Endothelial cell of umbilical vein (primary cell): ENCODE measurements at regions not wholly inside any gene's neighbourhood (a gene's known extent, or its start where the extent isn't known, plus 50 kb on each side); places are given as distances from the start of the nearest gene placed in this dataset.
"Not testable (repeated sequence)": the region's sequence is repeated elsewhere in the genome, so short reads cannot be mapped to it uniquely, and the experiment has no call there.

ENCODE experiments used
- BruUV-seq: library from RNA; stranded (reverse); fragments of 400-500 nt; replicated peaks from 2 replicates; lab custom pipeline; 2021; lab: Mats Ljungman, UMichigan
- CTCF ChIA-PET: fragments of 300-600, 350-600 bp; sonication (Branson Sonifier 250); formaldehyde crosslinking; loops from one replicate; lab custom pipeline; 2021; ENCODE audit warnings: antibody characterized with exemption, inconsistent platforms; lab: Charles Lee
- POLR2A ChIA-PET: fragments of 300-600, 350-600 bp; sonication (Branson Sonifier 250); formaldehyde crosslinking; loops from one replicate; lab custom pipeline; 2021; ENCODE audit warnings: antibody characterized with exemption, inconsistent platforms; lab: Charles Lee
- DNase-seq: peaks from one replicate; pipeline ENCODE4 v3.0.0-alpha.2; 2011; ENCODE audit warnings: low read depth, low spot score
- FAIRE-seq: peaks from 2 replicates; lab custom pipeline; 2011; peaks lifted over from hg19 to GRCh38; lab: Jason Lieb, UNC
- H2AFZ ChIP-seq: 2 replicates; pipeline ENCODE4 v1.6.0; 2012; ENCODE audit warnings: low read depth, low read length, control low read depth, inconsistent platforms
- H3K27ac ChIP-seq: 2 replicates; pipeline ENCODE4 v1.5.1; 2011; ENCODE audit warnings: low read depth, mild to moderate bottlenecking, control low read depth, low read length, moderate library complexity; ENCODE audit not compliant: insufficient read depth
- H3K27me3 ChIP-seq, 2 experiments: 2 replicates each; pipeline versions ENCODE4 v1.6.0 to v1.6.1; 2011; ENCODE audit warnings: low read length in 2 of 2, mixed read lengths in 1 of 2; ENCODE audit not compliant: control insufficient read depth in 2 of 2, insufficient read depth in 2 of 2
- H3K36me3 ChIP-seq, 2 experiments: 2 replicates in 1 of 2; 3 replicates in 1 of 2; pipeline ENCODE4 v1.5.1; 2011; ENCODE audit warnings: low read length in 2 of 2, mild to moderate bottlenecking in 1 of 2, moderate library complexity in 1 of 2; ENCODE audit not compliant: control insufficient read depth in 2 of 2, insufficient read depth in 2 of 2; ENCODE audit errors: extremely low read depth in 1 of 2
- H3K4me1 ChIP-seq: 3 replicates; pipeline ENCODE4 v1.5.1; 2011; ENCODE audit warnings: mild to moderate bottlenecking, low read length; ENCODE audit not compliant: control insufficient read depth, insufficient read depth; ENCODE audit errors: extremely low read depth
- H3K4me2 ChIP-seq: 2 replicates; pipeline ENCODE4 v1.6.1; 2011; ENCODE audit warnings: low read length, control low read depth, mixed read lengths; ENCODE audit not compliant: insufficient read depth
- H3K4me3 ChIP-seq, 3 experiments: fragments of 200-600 bp in 1 of 3; sonication (generic), shearing (Covaris generic) in 1 of 3; replicated peaks in 1 of 3; 2 replicates each; pipeline ENCODE4 v1.5.1; 2011 to 2016; ENCODE audit warnings: control low read depth in 3 of 3, low read length in 3 of 3, mild to moderate bottlenecking in 2 of 3, inconsistent platforms in 1 of 3, low read depth in 1 of 3, moderate library complexity in 1 of 3; ENCODE audit not compliant: insufficient read depth in 1 of 3
- H3K79me2 ChIP-seq: 2 replicates; pipeline ENCODE4 v1.6.0; 2012; ENCODE audit warnings: low read length, inconsistent platforms; ENCODE audit not compliant: control insufficient read depth, insufficient read depth
- H3K9ac ChIP-seq: replicated peaks from 2 replicates; pipeline ENCODE3; 2011; ENCODE audit warnings: low read length, control low read depth; ENCODE audit not compliant: insufficient read depth; ENCODE audit errors: extremely low read depth
- H3K9me1 ChIP-seq: replicated peaks from 3 replicates; pipeline ENCODE4 v1.6.0; 2011; ENCODE audit warnings: mild to moderate bottlenecking, low read length; ENCODE audit not compliant: control insufficient read depth, insufficient read depth; ENCODE audit errors: extremely low read depth
- H3K9me3 ChIP-seq: replicated peaks from 2 replicates; pipeline ENCODE4 v1.5.1; 2012; ENCODE audit warnings: low read length, inconsistent platforms; ENCODE audit not compliant: control insufficient read depth, insufficient read depth
- H4K20me1 ChIP-seq: replicated peaks from 2 replicates; pipeline ENCODE3; 2011; ENCODE audit warnings: mild to moderate bottlenecking, low read length; ENCODE audit not compliant: control insufficient read depth, insufficient read depth; ENCODE audit errors: extremely low read depth
- EZH2 ChIP-seq: IDR thresholded peaks from 2 replicates; pipeline ENCODE4 v1.6.1; 2012; ENCODE audit warnings: borderline replicate concordance, low read depth, mild to moderate bottlenecking, moderate library complexity, low read length, inconsistent platforms; ENCODE audit not compliant: severe bottlenecking
- FOS ChIP-seq: IDR thresholded peaks from 2 replicates; pipeline ENCODE4 v1.6.1; 2011; ENCODE audit warnings: mild to moderate bottlenecking, low read length, moderate library complexity, borderline replicate concordance; ENCODE audit not compliant: insufficient read depth
- GATA2 ChIP-seq: IDR thresholded peaks from 2 replicates; pipeline ENCODE4 v1.7.0; 2011; ENCODE audit warnings: low read depth, mild to moderate bottlenecking, moderate library complexity, mixed read lengths, low read length; ENCODE audit not compliant: insufficient read length, insufficient read depth
- JUN ChIP-seq: IDR thresholded peaks from 2 replicates; pipeline ENCODE4 v1.6.1; 2011; ENCODE audit warnings: borderline replicate concordance, low read depth; ENCODE audit not compliant: insufficient read length, insufficient read depth
- MYC ChIP-seq: IDR thresholded peaks from one replicate; pipeline ENCODE4 v1.6.1; 2011; ENCODE audit warnings: mild to moderate bottlenecking, low read depth, low read length
- POLR2A ChIP-seq: IDR thresholded peaks from 2 replicates; pipeline ENCODE4 v1.6.1; 2012; ENCODE audit warnings: low read depth, mild to moderate bottlenecking, control low read depth, low read length
- POLR2AphosphoS5 ChIP-seq: IDR thresholded peaks from 2 replicates; pipeline ENCODE4 v1.6.1; 2012; ENCODE audit warnings: low read depth, mild to moderate bottlenecking, control low read depth, low read length, moderate library complexity; ENCODE audit not compliant: insufficient read depth
- dilution Hi-C: fragments of 300-500 bp; cut with MboI; formaldehyde crosslinking; loops from one replicate; pipeline ENCODE4 v1.15.0; 2019; ENCODE audit warnings: low sequenced_read_pairs; ENCODE audit not compliant: extremely low pct_ligation_motif_present
- intact Hi-C: fragments of 100-400 bp; cut with micrococcal nuclease; formaldehyde crosslinking; loops from one replicate; pipeline ENCODE4 v1.10.0; 2022
- TF ChIP-seq, protein P1 (sequence below), 2 donors: IDR thresholded peaks; 1 replicate in 1 of 2; 2 replicates in 1 of 2; pipeline ENCODE4 v1.5.1; 2011; ENCODE audit warnings: low read length in 2 of 2, mild to moderate bottlenecking in 2 of 2, moderate library complexity in 2 of 2, control low read depth in 1 of 2, inconsistent platforms in 1 of 2, low read depth in 1 of 2; ENCODE audit not compliant: insufficient read depth in 1 of 2; ENCODE audit errors: extremely low read depth in 1 of 2
- TF ChIP-seq, protein P2 (sequence below): IDR thresholded peaks from 2 replicates; pipeline ENCODE4 v1.6.1; 2011; ENCODE audit not compliant: insufficient read depth, insufficient read length

DNA sequence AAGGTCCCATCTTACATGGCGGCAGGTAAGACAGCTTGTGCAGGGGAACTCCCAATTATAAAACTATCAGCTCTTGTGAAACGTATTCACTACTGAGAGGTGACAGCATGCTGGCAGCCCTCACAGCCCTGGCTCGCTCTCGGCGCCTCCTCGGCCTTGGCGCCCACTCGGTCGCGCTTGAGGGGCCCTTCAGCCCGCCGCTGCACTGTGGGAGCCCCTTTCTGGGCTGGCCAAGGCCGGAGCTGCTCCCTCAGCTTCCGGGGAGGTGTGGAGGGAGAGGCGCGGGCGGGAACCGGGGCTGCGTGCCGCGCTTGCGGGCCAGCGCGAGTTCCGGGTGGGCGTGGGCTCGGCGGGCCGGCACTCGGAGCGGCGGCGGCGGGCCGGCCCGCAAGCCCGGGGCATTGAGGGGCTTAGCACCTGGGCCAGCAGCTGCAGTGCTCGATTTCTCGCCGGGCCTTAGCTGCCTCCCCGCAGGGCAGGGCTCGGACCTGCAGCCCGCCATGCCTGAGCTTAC is 262.6 kb upstream of the CDH19 start:
- H3K36me3 ChIP-seq, H3K9me3 ChIP-seq, H3K79me2 ChIP-seq, FAIRE-seq, H3K9ac ChIP-seq, POLR2A ChIA-PET, H3K9me1 ChIP-seq, DNase-seq, H3K27me3 ChIP-seq, H3K27ac ChIP-seq, BruUV-seq, H4K20me1 ChIP-seq, H3K4me2 ChIP-seq, H2AFZ ChIP-seq, dilution Hi-C loops, H3K4me3 ChIP-seq, H3K4me1 ChIP-seq, intact Hi-C loops: not testable (repeated sequence)
- CTCF ChIA-PET = interaction anchor here (0.9 kb wide), 1 partner anchor 12 kb away, joined by 3 read pairs; no protein-coding TSS in a partner anchor

DNA sequence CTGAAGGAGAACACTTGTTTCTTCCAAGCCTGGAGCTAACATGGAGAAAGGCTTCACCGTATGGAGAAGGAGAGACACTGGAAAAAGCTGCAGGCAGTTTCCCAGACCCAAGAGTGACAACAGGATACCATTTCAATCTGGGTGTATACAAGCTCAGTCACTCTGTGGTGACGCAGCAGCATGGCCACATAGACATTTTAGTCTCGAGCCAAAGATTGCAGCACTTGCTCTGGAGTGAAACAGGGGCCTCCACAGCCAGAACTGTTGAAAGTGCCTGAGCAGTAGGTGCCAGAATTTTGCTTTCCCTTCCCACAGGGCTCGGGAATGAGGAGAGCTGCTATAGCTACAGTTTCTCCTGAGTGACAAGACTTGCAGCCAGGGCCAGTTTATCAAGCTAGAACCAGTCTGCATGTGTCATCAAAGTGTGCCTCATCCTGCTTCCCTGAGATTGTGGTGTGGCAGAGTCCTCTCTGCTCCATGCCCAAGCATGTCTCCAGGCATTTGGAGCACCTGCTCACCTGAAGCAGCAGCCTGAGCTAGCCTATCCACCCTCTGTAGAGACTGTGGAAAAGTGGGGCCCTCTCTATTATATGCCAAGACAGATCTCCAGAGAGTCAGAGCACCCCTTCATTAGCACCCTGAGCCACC is 234.6 kb upstream of the CDH19 start:
- DNase-seq (no peak), FAIRE-seq (no peak)
- intact Hi-C loops = no loop called here
- dilution Hi-C loops = no loop called here
- no peak overlapping the region for H3K4me2 ChIP-seq
- no peak overlapping the region for H2AFZ ChIP-seq
- H3K9me3 ChIP-seq = no peaks in the 10 kb centered on the region
- no TSS peak for BruUV-seq
- no peak overlapping the region for H3K27ac ChIP-seq
- TF ChIP-seq FOS = no peak
- TF ChIP-seq POLR2A = no peak
- TF ChIP-seq JUN = no peak
- TF ChIP-seq, protein P1, sequence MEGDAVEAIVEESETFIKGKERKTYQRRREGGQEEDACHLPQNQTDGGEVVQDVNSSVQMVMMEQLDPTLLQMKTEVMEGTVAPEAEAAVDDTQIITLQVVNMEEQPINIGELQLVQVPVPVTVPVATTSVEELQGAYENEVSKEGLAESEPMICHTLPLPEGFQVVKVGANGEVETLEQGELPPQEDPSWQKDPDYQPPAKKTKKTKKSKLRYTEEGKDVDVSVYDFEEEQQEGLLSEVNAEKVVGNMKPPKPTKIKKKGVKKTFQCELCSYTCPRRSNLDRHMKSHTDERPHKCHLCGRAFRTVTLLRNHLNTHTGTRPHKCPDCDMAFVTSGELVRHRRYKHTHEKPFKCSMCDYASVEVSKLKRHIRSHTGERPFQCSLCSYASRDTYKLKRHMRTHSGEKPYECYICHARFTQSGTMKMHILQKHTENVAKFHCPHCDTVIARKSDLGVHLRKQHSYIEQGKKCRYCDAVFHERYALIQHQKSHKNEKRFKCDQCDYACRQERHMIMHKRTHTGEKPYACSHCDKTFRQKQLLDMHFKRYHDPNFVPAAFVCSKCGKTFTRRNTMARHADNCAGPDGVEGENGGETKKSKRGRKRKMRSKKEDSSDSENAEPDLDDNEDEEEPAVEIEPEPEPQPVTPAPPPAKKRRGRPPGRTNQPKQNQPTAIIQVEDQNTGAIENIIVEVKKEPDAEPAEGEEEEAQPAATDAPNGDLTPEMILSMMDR (IDR thresholded peaks at IDR 0.05; ENCODE audit: extremely low read depth in 1 of 2, insufficient read depth in 1 of 2, low read depth in 1 of 2, low read length in 2 of 2) = no peak
- TF ChIP-seq POLR2AphosphoS5 = no peak
- TF ChIP-seq MYC = no peak
- TF ChIP-seq EZH2 = no peak
- TF ChIP-seq GATA2 = no peak
- TF ChIP-seq, protein P2, sequence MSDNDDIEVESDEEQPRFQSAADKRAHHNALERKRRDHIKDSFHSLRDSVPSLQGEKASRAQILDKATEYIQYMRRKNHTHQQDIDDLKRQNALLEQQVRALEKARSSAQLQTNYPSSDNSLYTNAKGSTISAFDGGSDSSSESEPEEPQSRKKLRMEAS = no peak
- H3K9me1 ChIP-seq = no peaks in the 10 kb centered on the region
- H3K79me2 ChIP-seq = no peaks in the 10 kb centered on the region
- ChIA-PET POLR2A (no interaction called here), CTCF (no interaction called here)
- no peaks in the 10 kb centered on the region for H3K27me3 ChIP-seq
- no peaks in the 10 kb centered on the region for H3K36me3 ChIP-seq
- H3K4me3 ChIP-seq = no peak overlapping the region
- H4K20me1 ChIP-seq = no peaks in the 10 kb centered on the region
- H3K4me1 ChIP-seq = no peaks in the 10 kb centered on the region
- H3K9ac ChIP-seq = no peak overlapping the region
